Heart right ventricle (tissue), 16 donors: ENCODE measurements at regions not wholly inside any gene's neighbourhood (a gene's known extent, or its start where the extent isn't known, plus 50 kb on each side); places are given as distances from the start of the nearest gene placed in this dataset.
A peak's percentile ranks its signal among the peaks of the same experiment; 100 is the strongest.

ENCODE experiments used
- ATAC-seq, 8 donors: fragments of 200-7000 bp; cut with Tn5 transposase; one replicate each; pipeline ENCODE4 v1.9.1; 2020; ENCODE audit warnings: mild to moderate bottlenecking in 8 of 8, moderate library complexity in 8 of 8, moderate number of reproducible peaks in 1 of 8
- DNase-seq, 2 donors: peaks; one replicate each; pipeline ENCODE4 v3.0.0-alpha.2; 2020
- H3K27ac ChIP-seq, 10 donors: fragments of 200-600 bp; sonication (generic) in 2 of 10; one replicate each; pipeline versions ENCODE4 v1.5.0 to v1.8.0; 2020 to 2022; ENCODE audit warnings: mild to moderate bottlenecking in 3 of 10
- H3K27me3 ChIP-seq, 7 donors: fragments of 200-600 bp; one replicate each; pipeline ENCODE4 v1.8.0; 2021 to 2022; ENCODE audit warnings: mild to moderate bottlenecking in 2 of 7
- H3K36me3 ChIP-seq, 9 donors: fragments of 200-600 bp; sonication (generic) in 1 of 9; one replicate each; pipeline versions ENCODE4 v1.5.0 to v1.8.0; 2020 to 2022; ENCODE audit warnings: mild to moderate bottlenecking in 2 of 9
- H3K4me1 ChIP-seq, 9 donors: fragments of 200-600 bp; sonication (generic) in 1 of 9; one replicate each; pipeline versions ENCODE4 v1.5.0 to v1.8.0; 2020 to 2022; ENCODE audit warnings: mild to moderate bottlenecking in 4 of 9
- H3K4me3 ChIP-seq, 10 donors: fragments of 200-600 bp; sonication (generic) in 2 of 10; one replicate each; pipeline versions ENCODE4 v1.5.0 to v1.8.0; 2020 to 2022; ENCODE audit warnings: mild to moderate bottlenecking in 7 of 10, moderate library complexity in 2 of 10
- H3K9me3 ChIP-seq, 11 donors: fragments of 200-600 bp in 10 of 11; sonication (generic) in 2 of 11; one replicate each; pipeline versions ENCODE4 v1.5.0 to v1.8.0; 2013 to 2022; ENCODE audit warnings: mild to moderate bottlenecking in 2 of 11, control low read depth in 1 of 11, moderate library complexity in 1 of 11
- WGBS, 2 donors: extraction: QIAGEN DNeasy Blood & Tissue Kit; methylation state at CpG; one replicate each; pipeline ENCODE4 v1.1.7; 2013; ENCODE audit warnings: inconsistent platforms in 1 of 2; 5-methylcytosine and 5-hydroxymethylcytosine counted together
- intact Hi-C, 10 donors: fragments of 100-400 bp; cut with DNase I; formaldehyde crosslinking; loops; one replicate each; pipeline versions ENCODE4 v1.11.1 to v1.14.2; 2022
- TF ChIP-seq, protein P1 (sequence below), 9 donors: fragments of 200-600 bp; sonication (generic) in 2 of 9; IDR thresholded peaks; one replicate each; pipeline versions ENCODE4 v1.5.0 to v1.8.0; 2021 to 2022; ENCODE audit warnings: antibody characterized with exemption in 9 of 9, mild to moderate bottlenecking in 5 of 9, moderate library complexity in 1 of 9
- donor health status: Arrhythmogenic right ventricular cardiomyopathy.
- donor health status: ischemic (EF 13 %, LVEDD 7.1; RV severe dilation, severe dysfunction).
- donor health status: healthy with polysubstance abuse.
- donor health status: DM: no; HTN: yes; CAD: no.
- donor health status: DM: no; HTN: no; CAD: no.
- donor health status: ischemic (EF 25% LVEDD 6.9; RV normal size, moderate dysfunction).
- donor health status: ischemic (EF 25% LVEDD 5.7; RV mildly dilated, moderate dysfunction).
- donor health status: healthy.
- donor health status: DM: yes; HTN: yes; CAD: no.
- donor health status: Ischemic cardiomyopathy.
- donor health status: ischemic (EF 35%, LVEDD 5.7; RV mildly dilated, moderate dysfunction).
- donor health status: nonischemic (EF 11% LVEDD 7.7; RV severe dilation, severe dysfunction).
- donor health status: DM: yes; HTN: yes; CAD: no.
- donor health status: PGD.
- donor health status: ischemic (EF 29% LVEDD 5.4; RV normal size, mild dysfunction).
- donor health status: nonischemic (EF 23%, LVEDD 6.1; RV moderate dilation, normal function).

- H3K9me3 ChIP-seq = no peaks in the 10 kb centered on the region
- H3K4me1 ChIP-seq = peaks cover 0 to 37% (median 16%) of the 10 kb centered on the region in 9 donors
- peak overlapping the region in 1 of 10 donors; percentile 44 for H3K27ac ChIP-seq
- DNase-seq (no peak), ATAC-seq (peak in 2 of 8 donors; percentile 31 to 78)
- no peaks in the 10 kb centered on the region for H3K36me3 ChIP-seq
- TF ChIP-seq, protein P1, sequence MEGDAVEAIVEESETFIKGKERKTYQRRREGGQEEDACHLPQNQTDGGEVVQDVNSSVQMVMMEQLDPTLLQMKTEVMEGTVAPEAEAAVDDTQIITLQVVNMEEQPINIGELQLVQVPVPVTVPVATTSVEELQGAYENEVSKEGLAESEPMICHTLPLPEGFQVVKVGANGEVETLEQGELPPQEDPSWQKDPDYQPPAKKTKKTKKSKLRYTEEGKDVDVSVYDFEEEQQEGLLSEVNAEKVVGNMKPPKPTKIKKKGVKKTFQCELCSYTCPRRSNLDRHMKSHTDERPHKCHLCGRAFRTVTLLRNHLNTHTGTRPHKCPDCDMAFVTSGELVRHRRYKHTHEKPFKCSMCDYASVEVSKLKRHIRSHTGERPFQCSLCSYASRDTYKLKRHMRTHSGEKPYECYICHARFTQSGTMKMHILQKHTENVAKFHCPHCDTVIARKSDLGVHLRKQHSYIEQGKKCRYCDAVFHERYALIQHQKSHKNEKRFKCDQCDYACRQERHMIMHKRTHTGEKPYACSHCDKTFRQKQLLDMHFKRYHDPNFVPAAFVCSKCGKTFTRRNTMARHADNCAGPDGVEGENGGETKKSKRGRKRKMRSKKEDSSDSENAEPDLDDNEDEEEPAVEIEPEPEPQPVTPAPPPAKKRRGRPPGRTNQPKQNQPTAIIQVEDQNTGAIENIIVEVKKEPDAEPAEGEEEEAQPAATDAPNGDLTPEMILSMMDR (IDR thresholded peaks at IDR 0.05) = no peak
- intact Hi-C loops = no loop called here
- H3K27me3 ChIP-seq = peaks cover 0 to 18% (median 3%) of the 10 kb centered on the region in 7 donors
- 78 to 85% methylated on average over 10 of the region's 10 CpGs for WGBS, 2 donors
- no peak overlapping the region for H3K4me3 ChIP-seq
These were observed 117.4 kb upstream of the COPS8 start for GRCh38 chr2:236968101-236968879.

- DNase-seq = no peak
- WGBS, 2 donors = 73 to 80% methylated on average over 10 of the region's 10 CpGs
- ATAC-seq = no peak
These were observed 116.7 kb upstream of the COPS8 start for GRCh38 chr2:236968880-236969534.

DNA sequence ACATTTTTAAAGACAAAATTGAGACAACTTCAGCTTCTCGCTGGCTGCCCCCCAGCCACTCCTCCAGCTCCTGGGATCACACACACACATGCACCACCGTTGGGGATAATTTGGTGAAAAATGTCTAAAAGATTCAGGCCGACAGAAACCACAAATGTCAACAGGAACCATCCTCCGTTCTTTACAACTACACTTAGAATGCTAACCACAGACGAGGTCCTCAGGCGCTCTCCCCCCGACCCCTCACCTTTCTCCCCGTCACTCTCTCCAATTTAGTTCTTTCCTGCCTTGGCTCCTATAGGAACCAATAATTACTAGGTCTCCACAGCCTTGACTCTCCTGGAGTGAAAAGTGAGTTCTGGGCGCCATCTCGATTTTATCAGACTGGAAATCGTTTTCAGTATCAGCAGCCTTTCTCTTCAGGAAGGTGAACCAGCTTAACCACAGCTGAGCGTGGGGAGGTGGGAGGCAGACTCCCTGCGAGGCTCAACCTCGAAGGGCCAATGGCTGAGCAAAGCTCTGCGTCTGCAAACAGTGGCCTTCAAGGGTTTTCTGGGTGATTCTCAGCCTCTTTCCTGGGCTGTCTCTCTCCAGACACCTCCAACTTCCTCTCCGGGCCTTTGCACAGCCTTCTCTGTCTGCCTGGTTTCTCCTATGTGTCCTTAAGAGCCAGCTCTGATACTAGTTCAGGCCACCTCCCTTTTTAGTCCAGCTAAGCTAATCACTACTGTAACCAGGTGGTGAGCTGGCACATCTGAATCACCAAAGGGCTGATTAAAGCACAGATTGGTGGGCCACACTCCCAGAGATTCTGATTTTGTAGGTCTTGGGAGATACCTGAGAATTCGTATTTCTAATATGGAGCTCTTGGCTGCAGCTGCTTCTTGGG, 115.7 kb upstream of the COPS8 start:
- Histone ChIP-seq H3K9me3 (no peaks in the 10 kb centered on the region), H3K27ac (peak overlapping the region in 1 of 10 donors; percentile 36), H3K27me3 (peaks cover 0 to 18% (median 3%) of the 10 kb centered on the region in 7 donors), H3K4me3 (no peak overlapping the region), H3K36me3 (no peaks in the 10 kb centered on the region), H3K4me1 (peaks cover 0 to 42% (median 16%) of the 10 kb centered on the region in 9 donors)
- DNase-seq (no peak), ATAC-seq (no peak)
- WGBS, 2 donors = 88 to 89% methylated on average over 17 of the region's 17 CpGs
- TF ChIP-seq, protein P1 (IDR thresholded peaks at IDR 0.05) = no peak
- intact Hi-C loops = no loop called here

More at GRCh38 chr2:236968880-236969534, 116.7 kb upstream of the COPS8 start:
- Histone ChIP-seq H3K27ac (peak overlapping the region in 1 of 10 donors; percentile 36), H3K36me3 (no peaks in the 10 kb centered on the region), H3K4me3 (no peak overlapping the region), H3K9me3 (no peaks in the 10 kb centered on the region), H3K4me1 (peaks cover 0 to 42% (median 16%) of the 10 kb centered on the region in 9 donors), H3K27me3 (peaks cover 0 to 18% (median 3%) of the 10 kb centered on the region in 7 donors)
- intact Hi-C loops = no loop called here
- TF ChIP-seq, protein P1 (IDR thresholded peaks at IDR 0.05) = no peak

- Histone ChIP-seq H3K4me1 (peaks cover 0 to 42% (median 16%) of the 10 kb centered on the region in 9 donors), H3K4me3 (no peak overlapping the region), H3K27me3 (peaks cover 0 to 18% (median 3%) of the 10 kb centered on the region in 7 donors), H3K27ac (peak overlapping the region in 2 of 10 donors; percentile 44 to 76), H3K36me3 (no peaks in the 10 kb centered on the region), H3K9me3 (no peaks in the 10 kb centered on the region)
- DNase-seq (no peak), ATAC-seq (no peak)
- intact Hi-C loops = no loop called here
- 87 to 92% methylated on average over 3 of the region's 3 CpGs for WGBS, 2 donors
- TF ChIP-seq, protein P1 (IDR thresholded peaks at IDR 0.05) = no peak
These were observed 115.1 kb upstream of the COPS8 start for GRCh38 chr2:236970656-236971010.
